Activated naive CD8-positive, alpha-beta T cell (primary cell): ENCODE measurements at regions not wholly inside any gene's neighbourhood (a gene's known extent, or its start where the extent isn't known, plus 50 kb on each side); places are given as distances from the start of the nearest gene placed in this dataset.
"Not testable (repeated sequence)": the region's sequence is repeated elsewhere in the genome, so short reads cannot be mapped to it uniquely, and the experiment has no call there.

Experiments
- H3K27ac Mint-ChIP-seq: one replicate; pipeline ENCODE4 v1.8.0; 2021; ENCODE audit warnings: mixed read lengths
- H3K27me3 Mint-ChIP-seq: one replicate; pipeline ENCODE4 v1.8.0; 2021; ENCODE audit warnings: mixed read lengths
- H3K36me3 Mint-ChIP-seq: one replicate; pipeline ENCODE4 v1.8.0; 2021; ENCODE audit warnings: mixed read lengths
- H3K4me1 Mint-ChIP-seq: one replicate; pipeline ENCODE4 v1.8.0; 2021; ENCODE audit warnings: low read depth, mixed read lengths
- H3K4me3 Mint-ChIP-seq: one replicate; pipeline ENCODE4 v1.8.0; 2021; ENCODE audit warnings: mild to moderate bottlenecking, mixed read lengths
- H3K9me3 Mint-ChIP-seq: one replicate; pipeline ENCODE4 v1.8.0; 2021; ENCODE audit warnings: low read depth, mixed read lengths

DNA sequence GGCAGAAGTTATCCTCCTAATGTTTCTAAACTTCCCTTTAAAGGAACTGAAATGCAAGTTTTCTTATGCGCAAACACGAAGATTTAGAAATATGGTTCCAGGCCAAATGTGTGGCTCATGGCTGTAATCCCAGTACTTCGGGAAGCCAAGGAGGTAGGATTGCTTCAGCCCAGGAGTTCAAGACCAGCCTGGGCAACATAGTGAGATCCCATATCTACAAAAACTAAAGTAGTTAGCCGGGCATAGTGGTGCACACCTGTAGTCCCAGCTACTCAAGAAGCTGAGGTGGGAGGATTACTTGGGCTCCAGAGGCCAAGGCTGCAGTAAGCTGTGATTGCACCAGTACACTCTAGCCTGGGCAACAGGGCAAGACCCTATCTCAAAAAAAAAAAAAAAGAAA lies 95.8 kb upstream of the SCAF8 start:
- Mint-ChIP-seq H3K27me3 (no peaks in the 10 kb centered on the region), H3K4me3 (no peak overlapping the region), H3K9me3 (peaks cover 12% of the 10 kb centered on the region), H3K4me1 (no peaks in the 10 kb centered on the region), H3K27ac (no peak overlapping the region), H3K36me3 (no peaks in the 10 kb centered on the region)

DNA sequence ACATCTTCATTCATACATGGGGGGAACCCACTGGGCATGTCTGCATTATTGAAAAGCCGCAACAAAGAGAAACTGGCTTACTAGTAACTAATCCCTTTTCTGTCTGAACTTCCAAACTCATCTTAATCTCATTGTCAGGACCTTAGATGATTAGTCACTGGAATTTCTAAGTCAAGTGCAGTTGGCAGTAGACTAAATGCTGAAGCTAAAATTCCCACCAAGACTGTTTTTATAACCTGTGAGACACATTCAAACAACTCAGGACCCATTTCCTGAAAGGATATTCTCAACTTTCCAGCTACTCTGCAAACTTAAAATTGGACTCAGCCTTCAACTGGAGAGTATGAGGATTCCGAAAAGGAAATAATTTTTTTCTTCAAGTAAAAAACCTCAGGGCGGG lies 94.8 kb upstream of the SCAF8 start:
- Mint-ChIP-seq H3K9me3 (peaks cover 10% of the 10 kb centered on the region), H3K4me1 (no peaks in the 10 kb centered on the region), H3K27ac (no peak overlapping the region), H3K4me3 (no peak overlapping the region), H3K36me3 (no peaks in the 10 kb centered on the region), H3K27me3 (peaks cover 1% of the 10 kb centered on the region)

DNA sequence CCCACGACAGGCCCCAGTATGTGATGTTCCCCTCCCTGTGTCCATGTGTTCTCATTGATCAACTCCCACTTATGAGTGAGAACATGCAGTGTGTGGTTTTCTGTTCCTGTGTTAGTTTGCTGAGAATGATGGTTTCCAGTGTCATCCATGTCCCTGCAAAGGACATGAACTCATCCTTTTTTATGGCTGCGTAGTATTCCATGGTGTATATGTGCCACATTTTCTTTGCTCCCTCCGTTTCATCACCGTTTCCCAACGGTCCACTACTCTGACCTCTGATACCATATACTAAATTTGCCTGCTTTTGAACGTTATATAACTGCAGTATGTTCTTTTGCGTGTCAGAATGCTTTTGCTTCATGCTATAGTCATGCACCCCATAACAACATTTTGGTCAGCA lies 94.0 kb upstream of the SCAF8 start:
- H3K9me3 Mint-ChIP-seq, H3K27me3 Mint-ChIP-seq, H3K36me3 Mint-ChIP-seq, H3K4me1 Mint-ChIP-seq, H3K27ac Mint-ChIP-seq, H3K4me3 Mint-ChIP-seq: not testable (repeated sequence)

DNA sequence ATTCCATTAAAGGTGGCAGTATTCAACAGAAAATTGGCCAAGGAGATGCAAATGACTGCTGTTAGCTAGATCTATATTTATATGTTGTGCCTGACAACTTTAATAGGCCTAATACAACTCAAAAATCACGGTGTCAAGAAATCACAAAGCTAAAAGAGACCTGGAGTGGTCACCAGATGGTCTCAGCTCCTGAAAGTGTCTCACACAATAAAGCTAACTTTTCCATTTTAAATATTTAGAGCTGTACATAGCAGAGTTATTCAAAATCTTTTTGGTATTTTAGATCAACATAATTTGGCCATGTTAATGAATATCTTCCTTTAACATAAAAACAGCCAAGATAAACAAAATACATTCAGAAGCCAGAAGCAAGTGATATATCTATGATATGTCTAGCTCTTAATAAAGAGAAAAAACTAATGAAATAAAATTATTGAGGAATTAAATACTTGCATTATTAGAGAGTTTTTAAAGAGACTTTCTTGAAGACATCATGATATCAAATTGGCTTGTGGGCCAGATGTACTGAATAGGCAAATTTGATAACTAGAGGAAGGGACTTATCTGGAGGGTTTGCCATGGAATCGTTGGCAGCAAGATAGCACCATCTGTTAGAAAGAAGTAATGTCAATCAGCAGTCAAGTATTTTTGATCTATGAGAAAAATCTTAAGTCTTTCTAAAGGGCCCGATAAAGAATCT lies 84.9 kb upstream of the SCAF8 start:
- Mint-ChIP-seq H3K36me3 (no peaks in the 10 kb centered on the region), H3K4me3 (no peak overlapping the region), H3K27me3 (peaks cover 1% of the 10 kb centered on the region), H3K27ac (no peak overlapping the region), H3K9me3 (no peaks in the 10 kb centered on the region), H3K4me1 (no peaks in the 10 kb centered on the region)

DNA sequence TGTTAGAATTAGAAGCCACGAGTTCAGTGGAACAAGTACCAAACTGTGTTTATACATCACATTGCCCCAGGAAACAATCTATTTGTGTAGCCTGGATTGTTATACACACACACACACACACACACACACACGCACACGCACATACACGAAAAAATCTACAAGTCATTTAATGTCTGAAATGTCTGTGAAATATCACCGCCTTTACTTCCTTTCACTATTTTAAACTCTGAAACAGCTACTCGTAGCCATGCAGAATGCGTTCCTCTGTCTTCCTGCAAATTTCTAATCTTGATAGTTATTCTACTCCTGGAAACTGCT lies 84.4 kb upstream of the SCAF8 start:
- Mint-ChIP-seq H3K27ac (no peak overlapping the region), H3K27me3 (no peaks in the 10 kb centered on the region), H3K4me1 (no peaks in the 10 kb centered on the region), H3K4me3 (no peak overlapping the region), H3K36me3 (no peaks in the 10 kb centered on the region), H3K9me3 (no peaks in the 10 kb centered on the region)

DNA sequence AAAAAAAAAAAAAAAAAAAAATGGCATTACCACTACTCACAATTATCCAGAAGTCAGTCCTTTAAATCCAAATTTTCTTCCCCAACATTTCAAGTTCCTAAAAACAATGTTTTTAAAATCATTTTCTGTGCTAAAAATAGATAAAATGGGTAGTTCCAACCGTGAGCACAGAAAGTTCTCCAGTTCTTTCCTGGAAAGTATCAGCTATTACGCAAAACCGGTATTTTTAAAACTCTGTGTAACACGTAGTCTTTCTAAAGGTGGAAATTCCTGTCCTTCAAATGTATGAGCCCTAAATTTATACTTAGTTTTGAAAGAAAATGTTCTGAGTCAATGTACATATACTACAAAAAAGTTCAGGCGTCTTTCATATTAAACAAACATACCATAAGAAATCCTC lies 83.5 kb upstream of the SCAF8 start:
- Mint-ChIP-seq H3K27me3 (no peaks in the 10 kb centered on the region), H3K36me3 (no peaks in the 10 kb centered on the region), H3K4me3 (no peak overlapping the region), H3K4me1 (no peaks in the 10 kb centered on the region), H3K27ac (no peak overlapping the region), H3K9me3 (no peaks in the 10 kb centered on the region)

DNA sequence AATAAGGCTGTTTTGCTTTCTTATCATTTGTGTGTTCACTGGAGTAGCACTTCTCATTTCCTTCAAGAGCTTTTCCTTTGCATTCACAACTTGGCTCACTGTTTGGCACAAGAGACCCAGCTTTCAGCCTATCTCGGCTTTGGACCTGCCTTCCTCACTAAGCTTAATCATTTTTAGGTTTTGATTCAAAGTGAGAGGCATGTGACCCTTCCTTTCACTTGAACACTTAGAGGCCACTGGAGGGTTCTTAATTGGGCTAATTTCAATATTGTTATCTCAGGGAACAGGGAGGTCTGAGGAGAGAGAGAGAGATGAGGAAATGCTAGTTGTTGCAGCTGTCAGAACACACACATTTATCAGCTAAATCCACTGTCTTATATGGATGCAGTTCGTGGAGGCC lies 82.9 kb upstream of the SCAF8 start:
- no peaks in the 10 kb centered on the region for H3K27me3 Mint-ChIP-seq
- no peak overlapping the region for H3K27ac Mint-ChIP-seq
- no peaks in the 10 kb centered on the region for H3K36me3 Mint-ChIP-seq
- no peaks in the 10 kb centered on the region for H3K9me3 Mint-ChIP-seq
- H3K4me1 Mint-ChIP-seq = no peaks in the 10 kb centered on the region
- H3K4me3 Mint-ChIP-seq = no peak overlapping the region

DNA sequence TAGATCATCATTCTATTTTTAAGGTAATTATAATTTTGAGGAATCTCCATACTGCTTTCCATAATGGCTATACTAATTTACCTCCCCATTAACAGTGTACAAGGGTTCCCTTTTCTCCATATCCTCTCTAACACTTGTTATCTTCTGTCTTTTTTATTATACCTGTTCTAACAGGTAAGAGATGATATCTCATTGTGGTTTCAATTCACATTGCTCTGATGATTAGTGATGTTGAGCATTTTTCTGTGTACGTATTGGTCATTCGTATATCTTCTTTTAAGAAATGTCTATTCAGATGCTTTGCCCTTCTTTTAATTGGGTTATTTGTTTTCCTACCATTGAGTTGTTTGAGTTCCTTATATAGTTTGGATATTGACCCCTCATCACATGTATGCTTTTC lies 81.6 kb upstream of the SCAF8 start:
- Mint-ChIP-seq H3K36me3 (no peaks in the 10 kb centered on the region), H3K27ac (no peak overlapping the region), H3K4me1 (no peaks in the 10 kb centered on the region), H3K4me3 (no peak overlapping the region), H3K9me3 (no peaks in the 10 kb centered on the region), H3K27me3 (no peaks in the 10 kb centered on the region)

DNA sequence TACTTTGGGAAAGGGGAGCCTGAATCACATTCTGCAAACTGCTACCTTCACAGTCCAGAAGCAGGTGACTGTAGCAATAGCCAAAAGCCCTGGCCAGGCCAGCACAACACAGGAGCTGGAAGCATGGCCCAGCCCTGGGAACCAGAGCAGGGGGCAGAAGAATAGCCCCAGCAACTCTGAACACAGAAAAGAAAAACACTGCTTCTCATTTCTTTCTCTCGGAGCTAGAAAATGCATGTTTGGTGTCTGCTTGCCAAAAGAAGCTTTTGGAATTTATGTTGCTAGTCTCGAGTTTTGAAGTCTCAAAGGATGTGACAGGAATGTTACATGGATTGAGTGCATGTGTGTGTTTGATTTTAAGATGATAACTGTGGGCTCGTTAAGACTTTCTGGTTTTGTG lies 79.8 kb upstream of the SCAF8 start:
- H3K27me3 Mint-ChIP-seq = no peaks in the 10 kb centered on the region
- no peak overlapping the region for H3K4me3 Mint-ChIP-seq
- H3K4me1 Mint-ChIP-seq = no peaks in the 10 kb centered on the region
- H3K27ac Mint-ChIP-seq = no peak overlapping the region
- H3K9me3 Mint-ChIP-seq = no peaks in the 10 kb centered on the region
- no peaks in the 10 kb centered on the region for H3K36me3 Mint-ChIP-seq

DNA sequence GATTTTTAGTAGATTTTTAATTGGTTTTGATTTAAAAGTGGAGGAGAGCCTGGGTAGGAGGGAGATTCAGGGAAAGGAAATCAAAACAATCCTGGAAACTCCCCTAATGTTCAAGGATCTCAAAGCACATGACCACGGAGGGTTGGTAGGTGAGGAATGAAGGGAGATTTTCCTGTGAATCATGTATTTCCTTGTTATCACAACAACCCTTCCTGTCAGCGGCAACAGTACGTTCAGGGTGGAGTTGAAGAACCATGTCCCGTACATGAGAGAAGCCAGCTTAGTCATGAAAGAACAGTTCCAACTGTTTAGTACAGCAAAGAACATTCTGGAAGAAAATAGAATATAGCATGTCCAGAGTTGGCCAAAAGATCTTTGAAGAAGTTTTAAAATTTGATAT lies 79.4 kb upstream of the SCAF8 start:
- Mint-ChIP-seq H3K9me3 (no peaks in the 10 kb centered on the region), H3K4me3 (no peak overlapping the region), H3K4me1 (no peaks in the 10 kb centered on the region), H3K27ac (no peak overlapping the region), H3K27me3 (no peaks in the 10 kb centered on the region), H3K36me3 (no peaks in the 10 kb centered on the region)

DNA sequence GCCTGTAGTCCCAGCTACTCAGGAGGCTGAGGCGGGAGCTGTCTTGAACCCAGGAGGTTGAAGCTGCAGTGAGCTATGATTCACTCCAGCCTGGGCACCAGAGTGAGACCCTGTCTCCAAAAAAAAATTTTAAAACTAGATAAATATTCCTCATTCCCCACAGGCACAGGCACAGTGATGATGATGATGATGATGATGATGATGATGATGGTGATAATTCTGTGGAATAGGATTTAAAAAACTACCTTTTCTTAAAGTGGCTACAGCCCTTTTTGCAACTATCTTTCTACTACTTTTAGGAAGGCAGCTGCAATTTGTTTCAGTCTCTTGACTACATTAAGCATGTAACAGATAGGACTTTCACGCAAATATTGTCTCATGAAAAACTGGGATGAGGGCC lies 76.6 kb upstream of the SCAF8 start:
- Mint-ChIP-seq H3K36me3 (no peaks in the 10 kb centered on the region), H3K4me3 (no peak overlapping the region), H3K27ac (no peak overlapping the region), H3K27me3 (peaks cover 3% of the 10 kb centered on the region), H3K4me1 (no peaks in the 10 kb centered on the region), H3K9me3 (no peaks in the 10 kb centered on the region)

DNA sequence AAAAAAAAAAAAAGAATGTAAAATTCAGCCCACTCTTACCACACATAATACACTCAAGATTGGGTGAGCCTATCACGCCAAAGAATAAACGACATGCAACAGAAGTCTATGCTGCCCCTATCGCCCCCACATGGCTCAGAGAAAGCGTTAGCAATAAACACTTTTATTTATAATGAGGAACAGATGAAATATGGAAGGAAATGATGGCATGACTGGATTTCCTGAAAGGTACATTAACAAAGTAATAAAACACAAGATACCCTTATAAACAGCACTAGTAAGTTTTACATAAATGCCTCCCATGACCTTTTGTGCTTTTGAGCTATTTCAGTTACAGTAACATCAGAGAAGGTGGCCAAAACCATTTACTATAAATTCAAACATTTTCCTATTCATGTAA lies 71.4 kb upstream of the SCAF8 start:
- H3K27me3 Mint-ChIP-seq = peaks cover 5% of the 10 kb centered on the region
- no peaks in the 10 kb centered on the region for H3K36me3 Mint-ChIP-seq
- no peaks in the 10 kb centered on the region for H3K9me3 Mint-ChIP-seq
- H3K4me1 Mint-ChIP-seq = no peaks in the 10 kb centered on the region
- no peak overlapping the region for H3K4me3 Mint-ChIP-seq
- no peak overlapping the region for H3K27ac Mint-ChIP-seq

DNA sequence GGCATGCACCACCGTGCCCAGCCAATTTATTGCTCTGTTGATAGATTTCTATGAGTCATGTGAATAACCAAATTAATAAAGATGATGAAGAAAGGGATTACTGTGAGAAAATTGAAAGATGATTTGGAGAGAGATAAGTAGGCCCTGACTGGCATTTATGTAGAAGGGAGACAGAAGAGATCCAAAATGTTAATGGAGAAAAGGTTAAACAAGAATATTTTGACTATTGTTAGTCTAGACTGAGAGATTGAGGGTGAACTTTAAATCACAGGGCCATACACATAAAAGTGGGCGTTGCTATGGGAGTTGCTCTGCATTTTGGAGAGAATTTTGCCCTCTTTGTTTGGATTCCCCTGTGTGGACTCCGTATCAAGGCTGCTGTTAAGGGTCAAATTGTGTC lies 68.9 kb upstream of the SCAF8 start:
- no peak overlapping the region for H3K4me3 Mint-ChIP-seq
- H3K27me3 Mint-ChIP-seq = peaks cover 5% of the 10 kb centered on the region
- no peak overlapping the region for H3K27ac Mint-ChIP-seq
- H3K36me3 Mint-ChIP-seq = no peaks in the 10 kb centered on the region
- H3K9me3 Mint-ChIP-seq = no peaks in the 10 kb centered on the region
- no peaks in the 10 kb centered on the region for H3K4me1 Mint-ChIP-seq

DNA sequence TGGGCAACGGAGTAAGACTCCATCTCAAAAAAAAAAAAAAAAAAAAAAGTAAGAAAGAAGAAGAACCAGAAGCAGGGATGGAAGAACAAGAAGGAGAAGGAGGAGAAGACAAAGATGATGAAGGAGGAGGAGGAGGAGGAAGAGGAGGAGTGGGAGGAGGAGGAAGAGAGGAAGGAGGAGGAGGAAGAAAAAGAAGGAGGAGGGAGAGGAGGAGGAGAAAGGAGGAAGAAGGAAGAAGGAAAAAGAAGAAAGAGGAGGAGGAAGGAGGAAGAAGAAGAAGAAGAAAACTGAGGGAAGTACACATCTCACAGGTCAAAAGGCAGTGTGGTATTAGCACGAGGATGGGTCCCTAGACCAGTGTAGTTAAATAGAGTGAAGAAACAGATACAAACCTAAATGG lies 65.1 kb upstream of the SCAF8 start:
- Mint-ChIP-seq H3K4me3 (no peak overlapping the region), H3K27me3 (peaks cover 1% of the 10 kb centered on the region), H3K4me1 (no peaks in the 10 kb centered on the region), H3K36me3 (no peaks in the 10 kb centered on the region), H3K27ac (no peak overlapping the region), H3K9me3 (no peaks in the 10 kb centered on the region)

DNA sequence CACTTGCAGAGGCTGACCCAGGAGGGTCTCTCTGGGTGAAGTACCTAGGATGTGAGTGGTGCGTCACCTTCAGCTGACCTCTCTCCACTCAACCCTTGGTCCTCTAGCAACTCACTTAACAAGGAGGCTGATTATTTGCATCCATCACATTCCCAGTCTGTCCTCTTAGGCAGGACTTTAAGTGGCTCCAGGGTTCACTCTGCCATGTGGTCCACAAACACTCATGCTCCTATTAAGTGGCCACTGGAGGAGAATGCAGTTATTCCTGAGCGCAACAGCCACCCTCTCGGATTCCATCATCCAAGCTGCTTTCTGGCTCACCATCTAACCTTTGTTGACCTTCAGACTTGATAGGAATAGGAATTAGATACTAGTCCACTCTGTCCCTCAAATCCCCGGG lies 61.1 kb upstream of the SCAF8 start:
- Mint-ChIP-seq H3K27ac (no peak overlapping the region), H3K4me3 (no peak overlapping the region), H3K36me3 (no peaks in the 10 kb centered on the region), H3K27me3 (no peaks in the 10 kb centered on the region), H3K9me3 (no peaks in the 10 kb centered on the region), H3K4me1 (no peaks in the 10 kb centered on the region)

DNA sequence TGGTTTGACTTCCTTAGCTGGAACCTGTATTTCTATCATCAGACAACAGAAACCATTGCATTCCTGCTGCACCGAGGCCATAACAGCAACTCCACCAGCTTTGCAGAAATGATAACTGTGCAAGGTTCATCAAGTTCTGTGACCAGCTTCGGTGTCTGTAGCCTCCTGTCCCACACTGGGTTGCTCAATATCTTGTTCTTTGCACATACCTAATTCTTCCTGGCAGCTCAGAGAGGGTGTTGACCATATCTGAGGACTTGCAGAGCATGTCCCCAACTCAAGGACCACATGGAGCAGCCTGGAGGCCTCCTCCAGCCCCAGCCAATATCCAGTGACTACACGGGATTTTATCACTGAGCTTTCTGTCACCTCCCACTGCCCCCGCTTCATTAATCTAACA lies 59.3 kb upstream of the SCAF8 start:
- Mint-ChIP-seq H3K27me3 (no peaks in the 10 kb centered on the region), H3K27ac (no peak overlapping the region), H3K4me1 (no peaks in the 10 kb centered on the region), H3K4me3 (no peak overlapping the region), H3K36me3 (no peaks in the 10 kb centered on the region), H3K9me3 (no peaks in the 10 kb centered on the region)
